ENCODE measurements at regions not wholly inside any gene's neighbourhood (a gene's known extent, or its start where the extent isn't known, plus 50 kb on each side); places are given as distances from the start of the nearest gene placed in this dataset.

GRCh38 chr10:33010132-33011037, 52.4 kb upstream of the ITGB1 start:
- Histone ChIP-seq H3K4me1 (replicated peaks in 1 of 4; ENCODE audit: control insufficient read depth in 3 of 4, insufficient read depth in 4 of 4, low read length in 3 of 4) (peaks cover 6 to 12% (median 6%) of the 10 kb centered on the region in 4 experiments; a peak in 6 of 7 replicates), H4K5ac (ENCODE audit: insufficient read length, low read depth, low read length) (no peak overlapping the region), H3K4ac (replicated peaks; ENCODE audit: insufficient read length, low read depth, low read length) (no peak overlapping the region), H3K23me2 (ENCODE audit: low read depth, low read length) (no peaks in the 10 kb centered on the region), H2BK15ac (ENCODE audit: low read length) (peak overlapping the region; percentile 22; the same call in 1 of the 2 replicates), H2AK5ac (ENCODE audit: low read depth, low read length) (no peak overlapping the region), H3K18ac (ENCODE audit: extremely low read depth, low read length) (0 out of 2 replicates have a peak overlapping the region, but pooled peaks have one; percentile 9), H3K79me2 (ENCODE audit: control insufficient read depth in 1 of 2, insufficient read depth in 2 of 2, low read length in 2 of 2) (no peaks in the 10 kb centered on the region), H3K27ac (ENCODE audit: low read depth, low read length) (no peak overlapping the region), H3K23ac (ENCODE audit: insufficient read length) (no peak overlapping the region), H2BK5ac (ENCODE audit: low read depth, low read length) (no peak overlapping the region), H3K4me2 (ENCODE audit: insufficient read depth in 1 of 2, low read depth in 2 of 2, low read length in 2 of 2) (no peak overlapping the region), H3K79me1 (ENCODE audit: low read depth, low read length) (no peaks in the 10 kb centered on the region), H3K14ac (ENCODE audit: insufficient read length) (no peak overlapping the region), H2AFZ (ENCODE audit: low read length) (0 out of 2 replicates have a peak overlapping the region, but pooled peaks have one; percentile 74), H2BK120ac (replicated peaks; ENCODE audit: low read depth, low read length) (no peak overlapping the region), H3K4me3 (ENCODE audit: extremely low read depth in 1 of 4, insufficient read depth in 2 of 4, low read depth in 3 of 4, low read length in 4 of 4) (no peak overlapping the region), H4K8ac (ENCODE audit: extremely low read depth, insufficient read depth, low read length) (no peak overlapping the region), H2BK12ac (ENCODE audit: low read depth, low read length) (peak overlapping the region; percentile 7; the same call in 1 of the 2 replicates), H3K27me3 (replicated peaks in 1 of 4; ENCODE audit: control insufficient read depth in 3 of 4, extremely low read depth in 1 of 4, insufficient read depth in 3 of 4, low read length in 3 of 4) (no peaks in the 10 kb centered on the region), H4K91ac (replicated peaks; ENCODE audit: insufficient read length, low read length) (no peak overlapping the region), H2BK20ac (ENCODE audit: low read length) (0 out of 2 replicates have a peak overlapping the region, but pooled peaks have one; percentile 19), H3K56ac (replicated peaks; ENCODE audit: insufficient read length, low read depth, low read length) (no peak overlapping the region), H4K20me1 (replicated peaks in 1 of 2; ENCODE audit: control insufficient read depth in 1 of 2, insufficient read depth in 2 of 2, low read length in 2 of 2) (no peaks in the 10 kb centered on the region), H3K9ac (replicated peaks in 1 of 4; ENCODE audit: extremely low read depth in 1 of 4, low read depth in 3 of 4, low read length in 3 of 4) (no peak overlapping the region), H3K36me3 (ENCODE audit: control insufficient read depth in 2 of 4, insufficient read depth in 4 of 4, low read length in 3 of 4) (no peaks in the 10 kb centered on the region), H3K9me3 (ENCODE audit: insufficient read depth in 2 of 2, low read depth in 1 of 2, low read length in 1 of 2) (no peaks in the 10 kb centered on the region)
- POLR2A ChIA-PET (ENCODE audit: partially characterized antibody): interaction anchor here (0.7 to 2.1 kb wide), 2 partner anchors 25 to 59 kb away, joined by 4 read pairs; no protein-coding TSS in a partner anchor
- FAIRE-seq: peak; percentile 52
- CTCF ChIA-PET (ENCODE audit: partially characterized antibody): interaction anchor here (0.5 to 4.2 kb wide), 44 partner anchors 8 to 784 kb away, joined by 3 to 47 read pairs (median 5); no protein-coding TSS in a partner anchor
- 77% methylated on average over 12 of the region's 12 CpGs; no CpG with 5 or more reads in 1 of the 2 experiments for WGBS, 2 experiments (ENCODE audit: extremely low coverage in 1 of 2, insufficient coverage in 1 of 2, insufficient read length in 1 of 2, insufficient replicate concordance in 2 of 2, low coverage in 1 of 2, low lambda C conversion rate in 2 of 2, missing lambda C conversion rate in 1 of 2)
- peak in 1 of 2 experiments; percentile 10 for DNase-seq (ENCODE audit: low read depth in 1 of 2, low spot score in 2 of 2)
- TF ChIP-seq SIX5 (IDR thresholded peaks at IDR 0.05; ENCODE audit: low read depth, low read length): no peak
- no peak for TF ChIP-seq ATF2 (IDR thresholded peaks at IDR 0.05; ENCODE audit: low read length)
- no peak for TF ChIP-seq TAF1 (IDR thresholded peaks at IDR 0.05; ENCODE audit: low read depth, low read length)
- TF ChIP-seq E2F6 (IDR thresholded peaks at IDR 0.05): no peak
- TF ChIP-seq RAD21 (IDR thresholded peaks at IDR 0.05 in 1 of 2, conservative IDR thresholded peaks at IDR 0.05 in 1 of 2; ENCODE audit: low read depth in 2 of 2, low read length in 2 of 2): peak; percentile 68 to 77

Data from H1 (cell line).